MM.1S (cell line): ENCODE measurements at regions not wholly inside any gene's neighbourhood (a gene's known extent, or its start where the extent isn't known, plus 50 kb on each side); places are given as distances from the start of the nearest gene placed in this dataset.
"Not testable (repeated sequence)": the region's sequence is repeated elsewhere in the genome, so short reads cannot be mapped to it uniquely, and the experiment has no call there.

ENCODE experiments used
- DNase-seq: peaks from one replicate; pipeline ENCODE4 v3.0.0-alpha.2; 2015
- H2AFZ ChIP-seq: fragments of 300-600 bp; sonication (generic); 2 replicates; pipeline ENCODE4 v1.6.0; 2016; ENCODE audit warnings: antibody characterized with exemption, low read length
- H3F3A ChIP-seq: fragments of 300-600 bp; sonication (generic); 2 replicates; pipeline ENCODE4 v1.6.1; 2016; ENCODE audit warnings: mild to moderate bottlenecking, antibody characterized with exemption, low read length, moderate library complexity, mixed read lengths; ENCODE audit not compliant: insufficient read depth
- H3K27ac ChIP-seq: fragments of 300-600 bp; sonication (generic); 2 replicates; pipeline ENCODE4 v1.5.1; 2016; ENCODE audit warnings: mild to moderate bottlenecking, low read length
- H3K27me3 ChIP-seq: fragments of 300-600 bp; sonication (generic); replicated peaks from 2 replicates; pipeline ENCODE4 v1.6.0; 2016; ENCODE audit warnings: low read length; ENCODE audit not compliant: insufficient read depth
- H3K36me3 ChIP-seq: fragments of 300-600 bp; sonication (generic); replicated peaks from 2 replicates; pipeline ENCODE4 v1.6.1; 2016; ENCODE audit warnings: mild to moderate bottlenecking, low read length, mixed read lengths; ENCODE audit not compliant: insufficient read depth
- H3K4me1 ChIP-seq: fragments of 300-600 bp; sonication (generic); 2 replicates; pipeline ENCODE4 v1.6.1; 2016; ENCODE audit warnings: low read length, mixed read lengths
- H3K4me2 ChIP-seq: fragments of 300-600 bp; sonication (generic); 2 replicates; pipeline ENCODE4 v1.6.0; 2016; ENCODE audit warnings: low read depth, low read length
- H3K4me3 ChIP-seq: fragments of 300-600 bp; sonication (generic); 2 replicates; pipeline ENCODE4 v1.5.1; 2016; ENCODE audit warnings: low read length, mixed read lengths
- H3K79me2 ChIP-seq: fragments of 300-600 bp; sonication (generic); 2 replicates; pipeline ENCODE4 v1.6.1; 2016; ENCODE audit warnings: mixed run types, low read length, mixed read lengths
- H3K9ac ChIP-seq: fragments of 300-600 bp; sonication (generic); 2 replicates; pipeline ENCODE4 v1.6.1; 2016; ENCODE audit warnings: low read length, mixed read lengths
- H3K9me2 ChIP-seq: fragments of 300-600 bp; sonication (generic); replicated peaks from 2 replicates; pipeline ENCODE4 v1.6.1; 2016; ENCODE audit warnings: mild to moderate bottlenecking, low read length, mixed read lengths; ENCODE audit not compliant: insufficient read depth
- H3K9me3 ChIP-seq: fragments of 300-600 bp; sonication (generic); replicated peaks from 2 replicates; pipeline ENCODE4 v1.6.1; 2016; ENCODE audit warnings: mild to moderate bottlenecking, low read length, mixed read lengths; ENCODE audit not compliant: insufficient read depth
- H4K20me1 ChIP-seq: fragments of 300-600 bp; sonication (generic); 2 replicates; pipeline ENCODE4 v1.6.1; 2016; ENCODE audit warnings: mild to moderate bottlenecking, low read length, moderate library complexity, mixed read lengths; ENCODE audit not compliant: insufficient read depth
- EZH2 ChIP-seq: fragments of 300-600 bp; sonication (generic); optimal IDR thresholded peaks from 2 replicates; pipeline ENCODE3; 2017; ENCODE audit warnings: low read depth, mild to moderate bottlenecking, antibody characterized with exemption, low read length, mixed read lengths
- EZH2phosphoT487 ChIP-seq: fragments of 300-600 bp; sonication (generic); IDR thresholded peaks from 2 replicates; pipeline ENCODE4 v1.6.1; 2018; ENCODE audit warnings: antibody characterized with exemption, low read length
- TF ChIP-seq, protein P1 (sequence below): fragments of 300-600 bp; sonication (generic); IDR thresholded peaks from 2 replicates; pipeline ENCODE4 v1.5.1; 2016; ENCODE audit warnings: antibody characterized with exemption, low read length, mixed read lengths

DNA sequence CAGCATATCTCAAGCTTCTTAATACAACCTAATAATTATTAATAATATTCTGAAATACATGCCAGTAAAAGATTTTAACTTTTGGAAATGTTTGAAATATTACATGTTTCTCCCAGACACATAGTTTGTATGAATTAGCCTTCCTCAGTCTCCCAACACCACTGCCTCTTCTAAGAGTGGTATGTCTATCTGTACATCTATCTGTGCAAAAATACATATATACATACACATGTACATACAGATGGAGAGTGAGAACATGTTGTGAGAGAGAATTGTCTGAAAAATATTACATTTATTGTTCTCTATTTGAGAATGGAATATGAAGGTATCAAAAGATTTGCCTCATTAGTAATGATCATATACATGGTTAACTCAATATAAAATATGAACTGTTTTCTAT lies 1567.2 kb upstream of the PRR20A start:
- H2AFZ ChIP-seq: no peak overlapping the region
- no peaks in the 10 kb centered on the region for H3K27me3 ChIP-seq
- no peaks in the 10 kb centered on the region for H3F3A ChIP-seq
- no peaks in the 10 kb centered on the region for H3K4me1 ChIP-seq
- no peak overlapping the region for H3K4me2 ChIP-seq
- H3K27ac ChIP-seq: no peak overlapping the region
- no peak overlapping the region for H3K9ac ChIP-seq
- no peak overlapping the region for H3K4me3 ChIP-seq
- no peaks in the 10 kb centered on the region for H3K36me3 ChIP-seq
- no peaks in the 10 kb centered on the region for H3K79me2 ChIP-seq
- no peaks in the 10 kb centered on the region for H3K9me2 ChIP-seq
- no peak for DNase-seq
- no peaks in the 10 kb centered on the region for H4K20me1 ChIP-seq
- no peak for TF ChIP-seq EZH2phosphoT487
- no peaks in the 10 kb centered on the region for H3K9me3 ChIP-seq

GRCh38 chr13:55576389-55576788 lies 1564.3 kb upstream of the PRR20A start:
- Histone ChIP-seq H3K36me3 (no peaks in the 10 kb centered on the region), H3K79me2 (no peaks in the 10 kb centered on the region), H3K9me3 (no peaks in the 10 kb centered on the region), H2AFZ (no peak overlapping the region), H4K20me1 (no peaks in the 10 kb centered on the region), H3K4me2 (no peak overlapping the region), H3K4me3 (no peak overlapping the region), H3K27ac (no peak overlapping the region), H3K27me3 (no peaks in the 10 kb centered on the region), H3K9me2 (no peaks in the 10 kb centered on the region), H3K4me1 (no peaks in the 10 kb centered on the region), H3F3A (no peaks in the 10 kb centered on the region), H3K9ac (no peak overlapping the region)
- no peak for DNase-seq
- TF ChIP-seq, protein P1, sequence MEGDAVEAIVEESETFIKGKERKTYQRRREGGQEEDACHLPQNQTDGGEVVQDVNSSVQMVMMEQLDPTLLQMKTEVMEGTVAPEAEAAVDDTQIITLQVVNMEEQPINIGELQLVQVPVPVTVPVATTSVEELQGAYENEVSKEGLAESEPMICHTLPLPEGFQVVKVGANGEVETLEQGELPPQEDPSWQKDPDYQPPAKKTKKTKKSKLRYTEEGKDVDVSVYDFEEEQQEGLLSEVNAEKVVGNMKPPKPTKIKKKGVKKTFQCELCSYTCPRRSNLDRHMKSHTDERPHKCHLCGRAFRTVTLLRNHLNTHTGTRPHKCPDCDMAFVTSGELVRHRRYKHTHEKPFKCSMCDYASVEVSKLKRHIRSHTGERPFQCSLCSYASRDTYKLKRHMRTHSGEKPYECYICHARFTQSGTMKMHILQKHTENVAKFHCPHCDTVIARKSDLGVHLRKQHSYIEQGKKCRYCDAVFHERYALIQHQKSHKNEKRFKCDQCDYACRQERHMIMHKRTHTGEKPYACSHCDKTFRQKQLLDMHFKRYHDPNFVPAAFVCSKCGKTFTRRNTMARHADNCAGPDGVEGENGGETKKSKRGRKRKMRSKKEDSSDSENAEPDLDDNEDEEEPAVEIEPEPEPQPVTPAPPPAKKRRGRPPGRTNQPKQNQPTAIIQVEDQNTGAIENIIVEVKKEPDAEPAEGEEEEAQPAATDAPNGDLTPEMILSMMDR: no peak
- TF ChIP-seq EZH2phosphoT487 (no peak), EZH2 (no peak)

GRCh38 chr13:55577082-55577846 lies 1563.5 kb upstream of the PRR20A start:
- Histone ChIP-seq H3K4me2 (no peak overlapping the region), H3K4me1 (no peaks in the 10 kb centered on the region), H2AFZ (no peak overlapping the region), H3K9me3 (no peaks in the 10 kb centered on the region), H3K9ac (no peak overlapping the region), H4K20me1 (no peaks in the 10 kb centered on the region), H3K79me2 (no peaks in the 10 kb centered on the region), H3K36me3 (no peaks in the 10 kb centered on the region), H3K27ac (no peak overlapping the region), H3K9me2 (no peaks in the 10 kb centered on the region), H3F3A (no peaks in the 10 kb centered on the region), H3K27me3 (no peaks in the 10 kb centered on the region), H3K4me3 (no peak overlapping the region)
- TF ChIP-seq EZH2phosphoT487: no peak
- TF ChIP-seq, protein P1: no peak
- no peak for TF ChIP-seq EZH2
- DNase-seq: no peak

DNA sequence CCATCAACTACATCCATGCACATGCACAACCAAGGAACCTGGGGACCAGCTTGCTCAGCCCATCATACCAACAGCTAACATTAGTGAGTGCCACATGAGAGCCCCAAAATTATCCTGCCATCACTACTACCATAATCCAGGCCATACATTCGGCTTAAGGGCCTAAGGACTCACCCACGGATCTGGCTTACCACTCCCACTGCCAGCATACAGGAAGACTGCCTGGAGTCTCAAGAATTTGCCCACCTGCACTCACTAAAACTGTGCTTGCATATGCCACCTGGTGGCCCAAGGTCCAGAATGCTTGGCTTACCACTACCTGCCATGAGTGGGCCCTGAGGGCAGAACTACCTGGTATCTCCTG lies 1562.9 kb upstream of the PRR20A start:
- no peaks in the 10 kb centered on the region for H3K36me3 ChIP-seq
- H3K79me2 ChIP-seq: no peaks in the 10 kb centered on the region
- H3K9me3 ChIP-seq: no peaks in the 10 kb centered on the region
- no peak overlapping the region for H3K27ac ChIP-seq
- no peak overlapping the region for H3K4me2 ChIP-seq
- H4K20me1 ChIP-seq: no peaks in the 10 kb centered on the region
- H3K4me3 ChIP-seq: no peak overlapping the region
- no peak overlapping the region for H2AFZ ChIP-seq
- no peaks in the 10 kb centered on the region for H3K9me2 ChIP-seq
- no peaks in the 10 kb centered on the region for H3K4me1 ChIP-seq
- H3F3A ChIP-seq: no peaks in the 10 kb centered on the region
- no peak overlapping the region for H3K9ac ChIP-seq
- no peaks in the 10 kb centered on the region for H3K27me3 ChIP-seq
- DNase-seq: no peak
- TF ChIP-seq, protein P1: no peak
- TF ChIP-seq EZH2phosphoT487 (no peak), EZH2 (no peak)

DNA sequence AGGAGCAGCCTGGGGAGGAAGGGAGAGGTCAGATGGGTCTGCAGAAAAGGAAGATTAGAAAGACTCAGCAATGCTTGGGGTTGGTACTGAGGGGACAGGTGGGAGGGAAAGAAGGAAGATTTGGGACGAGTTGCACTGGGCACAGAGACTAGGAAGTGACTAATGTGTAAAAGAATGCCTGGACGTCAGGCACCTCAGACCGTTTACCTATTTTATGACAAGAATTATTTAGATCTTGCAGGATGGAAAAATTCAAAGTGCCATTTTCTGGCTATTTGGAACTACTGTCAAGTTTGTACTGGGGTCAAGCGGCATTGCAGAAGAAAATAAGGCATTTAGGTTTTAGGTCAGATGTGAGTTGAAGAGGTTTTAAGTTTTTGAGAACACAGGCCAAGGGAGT lies 1558.4 kb upstream of the PRR20A start:
- H3K27ac ChIP-seq, H3K79me2 ChIP-seq: not testable (repeated sequence)

More for the DNA sequence above, 1558.4 kb upstream of the PRR20A start:
- H3K4me2 ChIP-seq, H3K27me3 ChIP-seq, H3F3A ChIP-seq, H3K4me3 ChIP-seq, DNase-seq, H3K9me2 ChIP-seq, H3K36me3 ChIP-seq, H3K4me1 ChIP-seq, H2AFZ ChIP-seq, H3K9ac ChIP-seq, H3K9me3 ChIP-seq, H4K20me1 ChIP-seq: not testable (repeated sequence)
